Fibroblast of skin of scalp (primary cell): ENCODE measurements at regions not wholly inside any gene's neighbourhood (a gene's known extent, or its start where the extent isn't known, plus 50 kb on each side); places are given as distances from the start of the nearest gene placed in this dataset.
A peak's percentile ranks its signal among the peaks of the same experiment; 100 is the strongest.
"Not testable (repeated sequence)": the region's sequence is repeated elsewhere in the genome, so short reads cannot be mapped to it uniquely, and the experiment has no call there.

Source experiments
- DNase-seq: peaks from one replicate; pipeline ENCODE4 v3.0.0-alpha.2; 2013

- DNase-seq = no peak
Measured at GRCh38 chr14:43674273-43674672, 832.8 kb downstream of the FSCB start.

GRCh38 chr14:43671716-43672485 lies 835.2 kb downstream of the FSCB start:
- DNase-seq = no peak

- DNase-seq = no peak
Measured at GRCh38 chr14:43669355-43669754, 837.7 kb downstream of the FSCB start.

- no peak for DNase-seq
Measured at GRCh38 chr14:43665570-43666267, 841.4 kb downstream of the FSCB start.

GRCh38 chr14:43655194-43655593 lies 851.9 kb downstream of the FSCB start:
- DNase-seq = not testable (repeated sequence)

- DNase-seq = no peak
Measured at GRCh38 chr14:43651896-43652295, 855.2 kb downstream of the FSCB start.

- no peak for DNase-seq
Measured at GRCh38 chr14:43651185-43651787, 855.8 kb downstream of the FSCB start.

- no peak for DNase-seq
Measured at GRCh38 chr14:43649508-43649907, 857.6 kb downstream of the FSCB start.

GRCh38 chr14:43647302-43647701 lies 859.8 kb downstream of the FSCB start:
- DNase-seq = no peak

GRCh38 chr14:43640718-43641267 lies 866.3 kb downstream of the FSCB start:
- DNase-seq = no peak

- DNase-seq = no peak
Measured at GRCh38 chr14:43625294-43625693, 881.8 kb downstream of the FSCB start.

GRCh38 chr14:43621282-43621681 lies 885.8 kb downstream of the FSCB start:
- DNase-seq = no peak

GRCh38 chr14:43595096-43595772 lies 911.8 kb downstream of the FSCB start:
- no peak for DNase-seq

- DNase-seq = no peak
Measured at GRCh38 chr14:43591776-43592175, 915.3 kb downstream of the FSCB start.

- DNase-seq = no peak
Measured at GRCh38 chr14:43587183-43587582, 919.9 kb downstream of the FSCB start.

- no peak for DNase-seq
Measured at GRCh38 chr14:43579671-43580070, 927.4 kb downstream of the FSCB start.

GRCh38 chr14:43568022-43568421 lies 939.1 kb downstream of the FSCB start:
- no peak for DNase-seq

GRCh38 chr14:43548368-43548767 lies 958.7 kb downstream of the FSCB start:
- no peak for DNase-seq

GRCh38 chr14:43547596-43547995 lies 959.5 kb downstream of the FSCB start:
- not testable (repeated sequence) for DNase-seq

GRCh38 chr14:43541356-43541755 lies 965.7 kb downstream of the FSCB start:
- no peak for DNase-seq

GRCh38 chr14:43540948-43541347 lies 966.1 kb downstream of the FSCB start:
- no peak for DNase-seq

- peak; percentile 10 for DNase-seq
Measured at GRCh38 chr14:43539210-43539609, 967.9 kb downstream of the FSCB start.
